Adipocyte (in vitro differentiated cells): ENCODE measurements at regions not wholly inside any gene's neighbourhood (a gene's known extent, or its start where the extent isn't known, plus 50 kb on each side); places are given as distances from the start of the nearest gene placed in this dataset.

ENCODE experiments used
- DNase-seq: peaks from one replicate; pipeline ENCODE4 v3.0.0-alpha.2; 2015; ENCODE audit warnings: low read depth
- H3K27me3 ChIP-seq: replicated peaks from 2 replicates; pipeline ENCODE4 v1.7.0; 2013; ENCODE audit warnings: mild to moderate bottlenecking, low read length, moderate library complexity; ENCODE audit not compliant: control insufficient read depth, insufficient read depth
- H3K36me3 ChIP-seq: 2 replicates; pipeline ENCODE4 v1.7.0; 2013; ENCODE audit warnings: low read length, mild to moderate bottlenecking, moderate library complexity; ENCODE audit not compliant: control insufficient read depth, insufficient read depth, severe bottlenecking
- H3K4me1 ChIP-seq: 2 replicates; pipeline ENCODE4 v1.7.0; 2013; ENCODE audit warnings: mild to moderate bottlenecking, low read length, moderate library complexity; ENCODE audit not compliant: control insufficient read depth, insufficient read depth
- H3K4me3 ChIP-seq: 2 replicates; pipeline ENCODE4 v1.7.0; 2013; ENCODE audit warnings: mild to moderate bottlenecking, low read length, moderate library complexity
- H3K9ac ChIP-seq: 2 replicates; pipeline ENCODE4 v1.7.0; 2013; ENCODE audit warnings: mild to moderate bottlenecking, low read length, moderate library complexity
- H3K9me3 ChIP-seq: 2 replicates; pipeline ENCODE4 v1.7.0; 2013; ENCODE audit warnings: mild to moderate bottlenecking, low read length, moderate library complexity; ENCODE audit not compliant: control insufficient read depth

DNA sequence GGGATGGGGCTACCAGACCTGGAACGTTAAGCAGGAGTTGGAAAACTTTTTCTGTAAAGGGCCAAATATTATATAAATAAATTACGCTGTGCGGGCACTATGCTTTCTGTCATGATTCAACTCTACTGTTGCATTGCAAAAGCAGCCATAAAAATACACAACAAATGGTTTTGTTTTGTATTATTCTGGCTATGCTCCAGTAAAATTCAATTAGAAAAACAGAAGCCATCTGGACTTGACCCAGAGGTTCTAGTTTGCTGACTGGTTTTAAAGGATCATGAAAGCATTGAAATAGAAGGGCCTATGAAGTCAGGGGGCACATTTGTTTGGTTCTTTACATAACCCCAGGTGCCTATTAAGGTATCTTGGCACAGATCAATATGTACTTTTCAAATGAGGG, 647.4 kb upstream of the LMCD1 start:
- no peaks in the 10 kb centered on the region for H3K9me3 ChIP-seq
- no peaks in the 10 kb centered on the region for H3K27me3 ChIP-seq
- no peak overlapping the region for H3K9ac ChIP-seq
- DNase-seq = no peak
- no peaks in the 10 kb centered on the region for H3K36me3 ChIP-seq
- H3K4me1 ChIP-seq = no peaks in the 10 kb centered on the region
- H3K4me3 ChIP-seq = no peak overlapping the region

- Histone ChIP-seq H3K36me3 (no peaks in the 10 kb centered on the region), H3K4me1 (no peaks in the 10 kb centered on the region), H3K27me3 (no peaks in the 10 kb centered on the region), H3K9me3 (no peaks in the 10 kb centered on the region), H3K4me3 (no peak overlapping the region), H3K9ac (no peak overlapping the region)
- DNase-seq = no peak
These were observed 646.9 kb upstream of the LMCD1 start for GRCh38 chr3:7854721-7855120.

GRCh38 chr3:7865611-7866010, 636.0 kb upstream of the LMCD1 start:
- no peak overlapping the region for H3K4me3 ChIP-seq
- no peaks in the 10 kb centered on the region for H3K36me3 ChIP-seq
- no peak for DNase-seq
- no peaks in the 10 kb centered on the region for H3K27me3 ChIP-seq
- H3K4me1 ChIP-seq = no peaks in the 10 kb centered on the region
- H3K9me3 ChIP-seq = no peaks in the 10 kb centered on the region
- H3K9ac ChIP-seq = no peak overlapping the region

GRCh38 chr3:7867587-7867986, 634.0 kb upstream of the LMCD1 start:
- H3K36me3 ChIP-seq = no peaks in the 10 kb centered on the region
- no peaks in the 10 kb centered on the region for H3K9me3 ChIP-seq
- no peak overlapping the region for H3K9ac ChIP-seq
- DNase-seq = no peak
- H3K4me3 ChIP-seq = no peak overlapping the region
- H3K27me3 ChIP-seq = no peaks in the 10 kb centered on the region
- no peaks in the 10 kb centered on the region for H3K4me1 ChIP-seq

DNA sequence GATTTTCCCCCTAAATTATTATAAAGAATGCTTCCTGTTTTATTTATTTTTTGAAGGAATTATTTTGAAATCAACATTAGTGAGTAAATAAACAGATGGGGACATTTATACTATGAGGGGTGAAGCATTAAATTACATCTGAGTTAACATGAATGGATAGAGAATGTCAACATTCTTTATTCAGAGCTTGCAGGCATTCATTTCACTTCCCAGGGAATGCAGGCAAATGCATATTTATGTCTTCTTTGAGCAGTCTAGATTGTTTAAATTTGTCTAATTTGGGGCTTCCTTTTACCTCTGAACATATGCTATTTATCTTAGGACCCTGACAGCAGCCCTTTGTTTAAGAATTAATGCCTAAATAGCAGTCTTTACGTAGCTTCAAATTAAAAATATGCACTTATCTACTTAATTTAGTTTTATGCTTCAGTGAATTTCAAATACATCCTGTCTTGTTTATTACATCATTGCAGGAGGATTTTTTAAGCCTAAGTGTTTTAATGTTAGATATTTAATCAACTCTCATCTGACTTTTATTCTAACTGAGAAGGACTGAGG, 630.5 kb upstream of the LMCD1 start:
- Histone ChIP-seq H3K9me3 (no peaks in the 10 kb centered on the region), H3K4me1 (no peaks in the 10 kb centered on the region), H3K4me3 (no peak overlapping the region), H3K27me3 (no peaks in the 10 kb centered on the region), H3K9ac (no peak overlapping the region), H3K36me3 (no peaks in the 10 kb centered on the region)
- no peak for DNase-seq

DNA sequence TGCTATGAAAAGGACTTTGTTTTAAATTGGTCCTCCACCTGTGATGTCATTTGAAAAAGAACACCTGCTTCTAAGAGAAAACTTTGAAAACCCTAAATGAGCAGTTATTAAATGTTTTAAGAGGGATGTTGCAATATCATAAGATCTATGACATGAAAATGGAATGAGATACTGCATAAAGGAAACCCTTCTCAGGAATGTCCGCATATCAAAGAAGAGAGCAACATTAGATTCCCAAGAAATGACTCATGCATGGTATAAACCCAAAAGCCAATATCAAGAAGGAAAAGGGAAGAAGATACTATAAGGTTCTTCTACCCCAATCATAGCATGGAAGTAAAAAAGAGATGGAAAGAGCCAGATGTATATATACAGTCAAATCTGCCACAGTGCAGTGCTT, 627.5 kb upstream of the LMCD1 start:
- no peaks in the 10 kb centered on the region for H3K27me3 ChIP-seq
- H3K9me3 ChIP-seq = no peaks in the 10 kb centered on the region
- no peak for DNase-seq
- H3K9ac ChIP-seq = no peak overlapping the region
- no peak overlapping the region for H3K4me3 ChIP-seq
- no peaks in the 10 kb centered on the region for H3K4me1 ChIP-seq
- no peaks in the 10 kb centered on the region for H3K36me3 ChIP-seq

- Histone ChIP-seq H3K4me1 (no peaks in the 10 kb centered on the region), H3K9me3 (no peaks in the 10 kb centered on the region), H3K36me3 (no peaks in the 10 kb centered on the region), H3K27me3 (no peaks in the 10 kb centered on the region), H3K9ac (no peak overlapping the region), H3K4me3 (no peak overlapping the region)
- DNase-seq = no peak
These were observed 625.7 kb upstream of the LMCD1 start for GRCh38 chr3:7875925-7876324.

- Histone ChIP-seq H3K4me1 (no peaks in the 10 kb centered on the region), H3K27me3 (no peaks in the 10 kb centered on the region), H3K36me3 (no peaks in the 10 kb centered on the region), H3K9ac (no peak overlapping the region), H3K4me3 (no peak overlapping the region), H3K9me3 (no peaks in the 10 kb centered on the region)
- DNase-seq = no peak
These were observed 624.8 kb upstream of the LMCD1 start for GRCh38 chr3:7876741-7877297.

DNA sequence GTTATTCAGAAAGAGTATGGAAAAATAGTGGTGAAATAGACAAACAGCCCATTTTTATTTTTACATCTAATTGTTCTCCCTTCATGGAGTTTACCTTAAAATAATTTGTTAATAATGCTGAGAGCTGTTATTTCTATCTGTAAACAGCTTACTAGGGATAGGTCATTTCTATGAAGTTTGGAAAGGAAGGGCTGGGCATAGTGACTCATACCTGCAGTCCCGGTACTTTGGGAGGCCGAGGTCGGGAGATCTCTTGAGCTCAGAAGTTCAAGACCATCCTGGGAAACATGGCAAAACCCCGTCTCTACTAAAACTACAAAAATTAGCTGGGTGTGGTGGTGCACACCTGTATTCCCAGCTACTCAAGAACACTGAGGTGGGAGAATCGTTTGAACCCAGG, 624.3 kb upstream of the LMCD1 start:
- Histone ChIP-seq H3K4me3 (no peak overlapping the region), H3K27me3 (no peaks in the 10 kb centered on the region)

GRCh38 chr3:7879572-7879971, 622.1 kb upstream of the LMCD1 start:
- H3K9me3 ChIP-seq = no peaks in the 10 kb centered on the region
- no peak overlapping the region for H3K4me3 ChIP-seq
- no peaks in the 10 kb centered on the region for H3K27me3 ChIP-seq
- no peak overlapping the region for H3K9ac ChIP-seq
- no peaks in the 10 kb centered on the region for H3K36me3 ChIP-seq
- no peak for DNase-seq
- no peaks in the 10 kb centered on the region for H3K4me1 ChIP-seq

More for the DNA sequence above, 624.3 kb upstream of the LMCD1 start:
- no peaks in the 10 kb centered on the region for H3K9me3 ChIP-seq
- no peaks in the 10 kb centered on the region for H3K36me3 ChIP-seq
- H3K4me1 ChIP-seq = no peaks in the 10 kb centered on the region
- DNase-seq = no peak
- no peak overlapping the region for H3K9ac ChIP-seq

- H3K4me1 ChIP-seq = no peaks in the 10 kb centered on the region
- no peak overlapping the region for H3K4me3 ChIP-seq
- H3K9me3 ChIP-seq = peaks cover 6% of the 10 kb centered on the region
- H3K36me3 ChIP-seq = no peaks in the 10 kb centered on the region
- DNase-seq = no peak
- H3K9ac ChIP-seq = no peak overlapping the region
- no peaks in the 10 kb centered on the region for H3K27me3 ChIP-seq
These were observed 619.7 kb upstream of the LMCD1 start for GRCh38 chr3:7881946-7882345.

DNA sequence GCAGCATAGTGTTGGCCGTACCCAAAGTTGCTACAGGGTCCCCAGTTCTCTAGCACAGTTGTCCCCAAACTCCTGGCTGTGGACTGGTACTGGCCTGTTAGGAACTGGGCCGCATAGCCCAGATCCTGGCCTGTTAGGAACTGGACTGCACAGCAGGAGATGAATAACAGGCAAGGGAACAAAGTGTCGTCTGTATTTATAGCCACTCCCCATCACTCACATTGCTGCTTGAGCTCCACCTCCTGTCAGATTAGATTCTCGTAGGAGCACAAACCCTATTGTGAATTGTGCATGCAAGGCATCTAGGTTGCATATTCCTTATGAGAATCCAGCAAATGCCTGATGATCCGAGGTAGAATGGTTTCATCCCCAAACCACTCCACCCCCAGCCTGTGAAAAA, 604.0 kb upstream of the LMCD1 start:
- H3K27me3 ChIP-seq = no peaks in the 10 kb centered on the region
- H3K36me3 ChIP-seq = no peaks in the 10 kb centered on the region
- no peaks in the 10 kb centered on the region for H3K9me3 ChIP-seq
- no peaks in the 10 kb centered on the region for H3K4me1 ChIP-seq
- no peak for DNase-seq
- H3K9ac ChIP-seq = no peak overlapping the region
- H3K4me3 ChIP-seq = no peak overlapping the region
